Astrocyte (in vitro differentiated cells and primary cell): ENCODE measurements at regions not wholly inside any gene's neighbourhood (a gene's known extent, or its start where the extent isn't known, plus 50 kb on each side); places are given as distances from the start of the nearest gene placed in this dataset.

Experiments
- DNase-seq: peaks from one replicate; pipeline ENCODE4 v3.0.0-alpha.2; 2010; ENCODE audit warnings: low read depth
- FAIRE-seq: peaks from 2 replicates; lab custom pipeline; 2011; peaks lifted over from hg19 to GRCh38; lab: Jason Lieb, UNC
- H2AFZ ChIP-seq: 2 replicates; pipeline ENCODE4 v1.6.0; 2012; ENCODE audit warnings: low read depth, low read length, inconsistent platforms
- H3K27ac ChIP-seq: 2 replicates; pipeline ENCODE4 v1.5.1; 2011; ENCODE audit warnings: low read depth, low read length, inconsistent platforms
- H3K27me3 ChIP-seq: 2 replicates; pipeline ENCODE4 v1.6.0; 2011; ENCODE audit warnings: low read length, inconsistent platforms; ENCODE audit not compliant: insufficient read depth
- H3K36me3 ChIP-seq: 2 replicates; pipeline ENCODE4 v1.5.1; 2011; ENCODE audit warnings: low read length, inconsistent platforms; ENCODE audit not compliant: insufficient read depth
- H3K4me1 ChIP-seq: 2 replicates; pipeline ENCODE4 v1.5.1; 2011; ENCODE audit warnings: low read length, inconsistent platforms; ENCODE audit not compliant: insufficient read depth
- H3K4me2 ChIP-seq: 2 replicates; pipeline ENCODE4 v1.6.0; 2012; ENCODE audit warnings: low read length, inconsistent platforms
- H3K4me3 ChIP-seq: 2 replicates; pipeline ENCODE4 v1.5.1; 2011; ENCODE audit warnings: low read depth, mild to moderate bottlenecking, low read length, inconsistent platforms; ENCODE audit not compliant: insufficient read depth
- H3K79me2 ChIP-seq: 2 replicates; pipeline ENCODE4 v1.6.0; 2012; ENCODE audit warnings: mild to moderate bottlenecking, low read length, inconsistent platforms; ENCODE audit not compliant: insufficient read depth
- H3K9ac ChIP-seq: 2 replicates; pipeline ENCODE4 v1.6.0; 2012; ENCODE audit warnings: mild to moderate bottlenecking, low read length, inconsistent platforms
- H3K9me3 ChIP-seq: 2 replicates; pipeline ENCODE4 v1.5.1; 2012; ENCODE audit warnings: low read depth, mild to moderate bottlenecking, low read length, inconsistent platforms; ENCODE audit not compliant: insufficient read depth
- H4K20me1 ChIP-seq: 2 replicates; pipeline ENCODE4 v1.6.0; 2012; ENCODE audit warnings: low read length, inconsistent platforms; ENCODE audit not compliant: insufficient read depth
- H3K27ac Mint-ChIP-seq: one replicate; pipeline ENCODE4 v1.8.0; 2021; ENCODE audit warnings: mild to moderate bottlenecking, mixed read lengths; ENCODE audit not compliant: unreplicated experiment
- H3K27me3 Mint-ChIP-seq: one replicate; pipeline ENCODE4 v1.8.0; 2021; ENCODE audit warnings: low read depth, mixed read lengths; ENCODE audit not compliant: unreplicated experiment
- H3K36me3 Mint-ChIP-seq: one replicate; pipeline ENCODE4 v1.8.0; 2021; ENCODE audit warnings: low read depth, mixed read lengths; ENCODE audit not compliant: unreplicated experiment
- H3K4me1 Mint-ChIP-seq: one replicate; pipeline ENCODE4 v1.8.0; 2021; ENCODE audit warnings: low read depth, mixed read lengths; ENCODE audit not compliant: unreplicated experiment
- H3K4me3 Mint-ChIP-seq: one replicate; pipeline ENCODE4 v1.8.0; 2021; ENCODE audit warnings: mild to moderate bottlenecking, moderate library complexity, mixed read lengths; ENCODE audit not compliant: unreplicated experiment
- H3K9me3 Mint-ChIP-seq: one replicate; pipeline ENCODE4 v1.8.0; 2021; ENCODE audit warnings: mild to moderate bottlenecking, mixed read lengths; ENCODE audit not compliant: unreplicated experiment
- CTCF ChIP-seq: IDR thresholded peaks from 2 replicates; pipeline ENCODE4 v1.5.1; 2011; ENCODE audit warnings: low read depth, mild to moderate bottlenecking, inconsistent platforms, low read length, moderate library complexity; ENCODE audit not compliant: insufficient read depth
- EZH2 ChIP-seq: IDR thresholded peaks from 2 replicates; pipeline ENCODE4 v1.6.1; 2012; ENCODE audit warnings: mild to moderate bottlenecking, low read length, inconsistent platforms; ENCODE audit not compliant: insufficient read depth

- DNase-seq (no peak), FAIRE-seq (no peak)
- Histone ChIP-seq H3K27ac (no peak overlapping the region), H3K79me2 (no peaks in the 10 kb centered on the region), H3K4me2 (no peak overlapping the region), H3K4me3 (no peak overlapping the region), H3K9ac (no peak overlapping the region), H3K36me3 (no peaks in the 10 kb centered on the region), H3K27me3 (no peaks in the 10 kb centered on the region), H3K9me3 (no peaks in the 10 kb centered on the region), H3K4me1 (no peaks in the 10 kb centered on the region), H2AFZ (no peak overlapping the region), H4K20me1 (no peaks in the 10 kb centered on the region)
- no peak overlapping the region for H3K27ac Mint-ChIP-seq
- TF ChIP-seq CTCF: no peak
- TF ChIP-seq EZH2: no peak
- no peaks in the 10 kb centered on the region for H3K9me3 Mint-ChIP-seq
- no peaks in the 10 kb centered on the region for H3K27me3 Mint-ChIP-seq
- H3K36me3 Mint-ChIP-seq: no peaks in the 10 kb centered on the region
- H3K4me1 Mint-ChIP-seq: no peaks in the 10 kb centered on the region
- H3K4me3 Mint-ChIP-seq: no peak overlapping the region
Measured at GRCh38 chr1:195701149-195701548, 907.1 kb downstream of the KCNT2 start.

GRCh38 chr1:195697130-195697529 is 911.1 kb downstream of the KCNT2 start:
- Histone ChIP-seq H3K9ac (no peak overlapping the region), H3K36me3 (no peaks in the 10 kb centered on the region), H3K9me3 (no peaks in the 10 kb centered on the region), H3K27ac (no peak overlapping the region), H3K4me1 (no peaks in the 10 kb centered on the region), H3K4me2 (no peak overlapping the region), H3K27me3 (no peaks in the 10 kb centered on the region), H2AFZ (no peak overlapping the region), H4K20me1 (no peaks in the 10 kb centered on the region), H3K4me3 (no peak overlapping the region), H3K79me2 (no peaks in the 10 kb centered on the region)
- FAIRE-seq: no peak
- Mint-ChIP-seq H3K27me3 (no peaks in the 10 kb centered on the region), H3K36me3 (no peaks in the 10 kb centered on the region), H3K4me1 (no peaks in the 10 kb centered on the region), H3K27ac (no peak overlapping the region), H3K9me3 (no peaks in the 10 kb centered on the region), H3K4me3 (no peak overlapping the region)
- DNase-seq: no peak
- TF ChIP-seq CTCF (no peak), EZH2 (no peak)

DNA sequence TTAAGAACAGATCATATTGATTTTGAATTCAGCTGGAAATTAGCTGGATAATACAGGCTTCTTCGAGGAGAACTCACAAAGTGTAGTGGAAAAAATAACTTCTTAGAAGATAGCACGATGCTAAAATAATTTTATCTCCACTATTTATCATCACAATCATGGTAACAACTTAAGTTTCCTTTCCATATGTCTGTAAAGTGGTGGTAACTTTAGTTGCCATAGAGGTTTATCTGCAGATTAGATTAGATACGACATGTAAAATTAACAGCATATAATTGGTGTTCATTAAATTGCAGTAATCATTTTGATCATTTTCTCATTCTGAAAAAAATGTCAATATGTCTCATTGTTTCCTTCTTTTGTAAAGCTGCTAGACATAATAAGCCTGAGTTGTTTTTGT is 921.5 kb downstream of the KCNT2 start:
- Histone ChIP-seq H3K27me3 (no peaks in the 10 kb centered on the region), H3K4me1 (no peaks in the 10 kb centered on the region), H4K20me1 (no peaks in the 10 kb centered on the region), H3K9me3 (no peaks in the 10 kb centered on the region), H3K9ac (no peak overlapping the region), H2AFZ (no peak overlapping the region), H3K4me3 (no peak overlapping the region), H3K36me3 (no peaks in the 10 kb centered on the region), H3K4me2 (no peak overlapping the region), H3K27ac (no peak overlapping the region), H3K79me2 (no peaks in the 10 kb centered on the region)
- FAIRE-seq (peak; percentile 26), DNase-seq (no peak)
- H3K36me3 Mint-ChIP-seq: no peaks in the 10 kb centered on the region
- H3K27me3 Mint-ChIP-seq: no peaks in the 10 kb centered on the region
- no peaks in the 10 kb centered on the region for H3K9me3 Mint-ChIP-seq
- TF ChIP-seq CTCF (no peak), EZH2 (no peak)
- H3K27ac Mint-ChIP-seq: no peak overlapping the region
- H3K4me1 Mint-ChIP-seq: no peaks in the 10 kb centered on the region
- H3K4me3 Mint-ChIP-seq: no peak overlapping the region
